GM13976 (cell line): ENCODE measurements at regions not wholly inside any gene's neighbourhood (a gene's known extent, or its start where the extent isn't known, plus 50 kb on each side); places are given as distances from the start of the nearest gene placed in this dataset.

Experiments used
- DNase-seq: peaks from one replicate; pipeline ENCODE4 v3.0.0; 2012; ENCODE audit warnings: low spot score
- CTCF ChIP-seq: IDR thresholded peaks from 2 replicates; pipeline ENCODE4 v1.5.1; 2012; ENCODE audit warnings: borderline replicate concordance, mild to moderate bottlenecking; ENCODE audit not compliant: insufficient read depth; ENCODE audit errors: extremely low read depth, missing control alignments, control extremely low read depth
- in situ Hi-C: fragments of 300-500 bp; cut with MboI; formaldehyde crosslinking; loops from one replicate; pipeline ENCODE4 v1.12.0; 2022; ENCODE audit warnings: low sequenced_read_pairs, mixed read lengths, inconsistent platforms; ENCODE audit not compliant: unreplicated experiment

GRCh38 chr16:49103298-49103697 lies 178.3 kb downstream of the CBLN1 start:
- in situ Hi-C loops = no loop called here
- TF ChIP-seq CTCF = no peak
- no peak for DNase-seq

GRCh38 chr16:49101997-49102396 lies 179.6 kb downstream of the CBLN1 start:
- in situ Hi-C loops = no loop called here
- no peak for DNase-seq
- TF ChIP-seq CTCF = no peak

- in situ Hi-C loops = no loop called here
- TF ChIP-seq CTCF = no peak
- no peak for DNase-seq
These were observed 181.3 kb downstream of the CBLN1 start for GRCh38 chr16:49100366-49100765.

GRCh38 chr16:49097964-49098363 lies 183.7 kb downstream of the CBLN1 start:
- DNase-seq = no peak
- in situ Hi-C loops = no loop called here
- TF ChIP-seq CTCF = no peak

- TF ChIP-seq CTCF = no peak
- in situ Hi-C loops = no loop called here
- no peak for DNase-seq
These were observed 185.3 kb downstream of the CBLN1 start for GRCh38 chr16:49096176-49096945.

GRCh38 chr16:49095539-49095938 lies 186.1 kb downstream of the CBLN1 start:
- TF ChIP-seq CTCF = no peak
- in situ Hi-C loops = no loop called here
- DNase-seq = no peak
